K562 (cell line): ENCODE measurements at regions not wholly inside any gene's neighbourhood (a gene's known extent, or its start where the extent isn't known, plus 50 kb on each side); places are given as distances from the start of the nearest gene placed in this dataset.

Experiments
- BMI1 ChIP-seq: fragments of 150-350 bp; IDR thresholded peaks from 2 replicates; pipeline ENCODE4 v1.6.1; 2014; ENCODE audit warnings: low read length
- CBFA2T3 ChIP-seq: fragments of 450-650 bp; IDR thresholded peaks from 2 replicates; pipeline ENCODE4 v1.6.1; 2017
- CCAR2 ChIP-seq: fragments of 200-400 bp; formaldehyde crosslinking; IDR thresholded peaks from 2 replicates; pipeline ENCODE4 v1.6.1; 2017; ENCODE audit warnings: mild to moderate bottlenecking, low read depth, low read length
- E2F8 ChIP-seq: fragments of 450-650 bp; IDR thresholded peaks from 2 replicates; pipeline ENCODE4 v1.7.1; 2018; ENCODE audit warnings: mild to moderate bottlenecking, low read depth; ENCODE audit not compliant: partially characterized antibody
- ELF4 ChIP-seq: fragments of 450-650 bp; formaldehyde crosslinking; IDR thresholded peaks from 2 replicates; pipeline ENCODE4 v1.4.0; 2022; ENCODE audit warnings: missing genetic modification characterization
- EP300 ChIP-seq: IDR thresholded peaks from 2 replicates; pipeline ENCODE4 v1.6.1; 2012; ENCODE audit warnings: low read length, improper control_type of control experiment
- HNRNPK ChIP-seq: fragments of 200-400 bp; formaldehyde crosslinking; IDR thresholded peaks from one replicate; pipeline ENCODE4 v1.6.1; 2018; ENCODE audit warnings: mild to moderate bottlenecking, low read depth, low read length; ENCODE audit not compliant: poor library complexity, severe bottlenecking
- HOXB6 ChIP-seq: fragments of 250-450 bp; sonication (Bioruptor Pico); IDR thresholded peaks from 2 replicates; pipeline ENCODE4 v1.5.1; 2022; ENCODE audit warnings: mild to moderate bottlenecking, borderline replicate concordance
- MTA2 ChIP-seq: fragments of 450-650 bp; IDR thresholded peaks from 2 replicates; pipeline ENCODE4 v1.6.1; 2016; ENCODE audit warnings: low read depth
- PHB ChIP-seq: fragments of 250-450 bp; sonication (Bioruptor Pico); IDR thresholded peaks from 2 replicates; pipeline ENCODE4 v1.5.0; 2021
- PHF8 ChIP-seq: fragments of 200-600 bp; sonication (generic); IDR thresholded peaks from 2 replicates; pipeline ENCODE4 v1.6.1; 2012; ENCODE audit warnings: mixed run types, mild to moderate bottlenecking, inconsistent platforms, low read length, moderate library complexity, borderline replicate concordance
- RBM17 ChIP-seq: fragments of 200-400 bp; formaldehyde crosslinking; IDR thresholded peaks from 2 replicates; pipeline ENCODE4 v1.6.1; 2017; ENCODE audit warnings: low read depth, mild to moderate bottlenecking, low read length, borderline replicate concordance
- SOX6 ChIP-seq: fragments of 450-650 bp; IDR thresholded peaks from 2 replicates; pipeline ENCODE4 v1.6.1; 2014; ENCODE audit warnings: mild to moderate bottlenecking
- TFE3 ChIP-seq: fragments of 450-650 bp; formaldehyde crosslinking; IDR thresholded peaks from 2 replicates; pipeline ENCODE4 v1.4.0; 2020; ENCODE audit warnings: mild to moderate bottlenecking, mixed read lengths
- ZBTB43 ChIP-seq: sonication (generic); formaldehyde crosslinking; IDR thresholded peaks from 2 replicates; pipeline ENCODE4 v1.8.0; 2023; ENCODE audit warnings: mild to moderate bottlenecking, missing genetic modification reagents
- TF ChIP-seq, protein P1 (sequence below): sonication (generic); formaldehyde crosslinking; IDR thresholded peaks from 2 replicates; pipeline ENCODE4 v1.8.1; 2023; ENCODE audit warnings: mild to moderate bottlenecking, missing genetic modification reagents
- TF ChIP-seq, protein P2 (sequence below): fragments of 250-450 bp; sonication (Bioruptor Pico); IDR thresholded peaks from 2 replicates; pipeline ENCODE4 v1.6.1; 2021; ENCODE audit warnings: mild to moderate bottlenecking

- TF ChIP-seq, protein P1, sequence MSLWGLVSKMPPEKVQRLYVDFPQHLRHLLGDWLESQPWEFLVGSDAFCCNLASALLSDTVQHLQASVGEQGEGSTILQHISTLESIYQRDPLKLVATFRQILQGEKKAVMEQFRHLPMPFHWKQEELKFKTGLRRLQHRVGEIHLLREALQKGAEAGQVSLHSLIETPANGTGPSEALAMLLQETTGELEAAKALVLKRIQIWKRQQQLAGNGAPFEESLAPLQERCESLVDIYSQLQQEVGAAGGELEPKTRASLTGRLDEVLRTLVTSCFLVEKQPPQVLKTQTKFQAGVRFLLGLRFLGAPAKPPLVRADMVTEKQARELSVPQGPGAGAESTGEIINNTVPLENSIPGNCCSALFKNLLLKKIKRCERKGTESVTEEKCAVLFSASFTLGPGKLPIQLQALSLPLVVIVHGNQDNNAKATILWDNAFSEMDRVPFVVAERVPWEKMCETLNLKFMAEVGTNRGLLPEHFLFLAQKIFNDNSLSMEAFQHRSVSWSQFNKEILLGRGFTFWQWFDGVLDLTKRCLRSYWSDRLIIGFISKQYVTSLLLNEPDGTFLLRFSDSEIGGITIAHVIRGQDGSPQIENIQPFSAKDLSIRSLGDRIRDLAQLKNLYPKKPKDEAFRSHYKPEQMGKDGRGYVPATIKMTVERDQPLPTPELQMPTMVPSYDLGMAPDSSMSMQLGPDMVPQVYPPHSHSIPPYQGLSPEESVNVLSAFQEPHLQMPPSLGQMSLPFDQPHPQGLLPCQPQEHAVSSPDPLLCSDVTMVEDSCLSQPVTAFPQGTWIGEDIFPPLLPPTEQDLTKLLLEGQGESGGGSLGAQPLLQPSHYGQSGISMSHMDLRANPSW (CRISPR knock-in tag): no peak
- TF ChIP-seq CCAR2: no peak
- TF ChIP-seq E2F8: peak; percentile 25
- TF ChIP-seq, protein P2, sequence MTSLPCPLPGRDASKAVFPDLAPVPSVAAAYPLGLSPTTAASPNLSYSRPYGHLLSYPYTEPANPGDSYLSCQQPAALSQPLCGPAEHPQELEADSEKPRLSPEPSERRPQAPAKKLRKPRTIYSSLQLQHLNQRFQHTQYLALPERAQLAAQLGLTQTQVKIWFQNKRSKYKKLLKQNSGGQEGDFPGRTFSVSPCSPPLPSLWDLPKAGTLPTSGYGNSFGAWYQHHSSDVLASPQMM (CRISPR knock-in tag): no peak
- peak; percentile 78 for TF ChIP-seq SOX6
- TF ChIP-seq CBFA2T3: 0 out of 2 replicates have a peak, but pooled peaks have one; percentile 5
- TF ChIP-seq MTA2: peak; percentile 31; the same call in 1 of the 2 replicates
- TF ChIP-seq EP300: peak; percentile 44; the same call in 1 of the 2 replicates
- no peak for TF ChIP-seq HOXB6 (CRISPR knock-in tag)
- no peak for TF ChIP-seq TFE3 (CRISPR knock-in tag)
- TF ChIP-seq BMI1: no peak
- TF ChIP-seq ELF4 (CRISPR knock-in tag): no peak; the same call in 1 of the 2 replicates
- peak; percentile 52 for TF ChIP-seq HNRNPK
- TF ChIP-seq PHB (CRISPR knock-in tag): no peak; the same call in 1 of the 2 replicates
- no peak for TF ChIP-seq ZBTB43 (CRISPR knock-in tag)
- TF ChIP-seq RBM17: no peak
- TF ChIP-seq PHF8: peak; percentile 87; the same call in 1 of the 2 replicates
These were observed 127.1 kb upstream of the ZNF746 start (continued) for GRCh38 chr7:149624419-149625339.
